Stimulated activated CD8-positive, alpha-beta memory T cell treated with anti-CD3 and anti-CD28 coated beads, Interleukin-15, amount 100 ng/mL, for 1 hour (primary cell): ENCODE measurements at regions not wholly inside any gene's neighbourhood (a gene's known extent, or its start where the extent isn't known, plus 50 kb on each side); places are given as distances from the start of the nearest gene placed in this dataset.
A peak's percentile ranks its signal among the peaks of the same experiment; 100 is the strongest.
"Not testable (repeated sequence)": the region's sequence is repeated elsewhere in the genome, so short reads cannot be mapped to it uniquely, and the experiment has no call there.

Experiments used
- DNase-seq: peaks from one replicate; pipeline ENCODE4 v3.0.0-alpha.2; 2020; ENCODE audit warnings: low read depth

- no peak for DNase-seq
Measured at GRCh38 chr2:7530001-7530400, 612.8 kb downstream of the RNF144A start.

GRCh38 chr2:7539077-7539476 lies 621.9 kb downstream of the RNF144A start:
- no peak for DNase-seq

- no peak for DNase-seq
Measured at GRCh38 chr2:7539760-7540159, 622.5 kb downstream of the RNF144A start.

- DNase-seq, result no peak
Measured at GRCh38 chr2:7552825-7553570, 635.8 kb downstream of the RNF144A start.

GRCh38 chr2:7555260-7555659 lies 638.0 kb downstream of the RNF144A start:
- DNase-seq, result no peak

- DNase-seq, result no peak
Measured at GRCh38 chr2:7557376-7557775, 640.2 kb downstream of the RNF144A start.

GRCh38 chr2:7559791-7560190 lies 642.6 kb downstream of the RNF144A start:
- no peak for DNase-seq

GRCh38 chr2:7566382-7566881 lies 649.2 kb downstream of the RNF144A start:
- DNase-seq, result no peak

GRCh38 chr2:7567116-7567515 lies 649.9 kb downstream of the RNF144A start:
- DNase-seq, result not testable (repeated sequence)

- DNase-seq, result peak; percentile 2
Measured at GRCh38 chr2:7567646-7568045, 650.4 kb downstream of the RNF144A start.

GRCh38 chr2:7570247-7570646 lies 653.0 kb downstream of the RNF144A start:
- DNase-seq, result no peak

GRCh38 chr2:7571701-7572100 lies 654.5 kb downstream of the RNF144A start:
- no peak for DNase-seq

GRCh38 chr2:7572450-7572849 lies 655.2 kb downstream of the RNF144A start:
- no peak for DNase-seq

GRCh38 chr2:7573166-7573825 lies 656.1 kb downstream of the RNF144A start:
- no peak for DNase-seq

- DNase-seq, result no peak
Measured at GRCh38 chr2:7574385-7574784, 657.2 kb downstream of the RNF144A start.

- DNase-seq, result no peak
Measured at GRCh38 chr2:7577769-7578168, 660.6 kb downstream of the RNF144A start.

GRCh38 chr2:7584017-7584416 lies 666.8 kb downstream of the RNF144A start:
- DNase-seq, result no peak

GRCh38 chr2:7586898-7587297 lies 669.7 kb downstream of the RNF144A start:
- no peak for DNase-seq

GRCh38 chr2:7588295-7588694 lies 671.1 kb downstream of the RNF144A start:
- DNase-seq, result no peak

GRCh38 chr2:7592618-7593140 lies 675.5 kb downstream of the RNF144A start:
- no peak for DNase-seq

- no peak for DNase-seq
Measured at GRCh38 chr2:7593360-7593759, 676.1 kb downstream of the RNF144A start.

- DNase-seq, result no peak
Measured at GRCh38 chr2:7594211-7594610, 677.0 kb downstream of the RNF144A start.

GRCh38 chr2:7595206-7595605 lies 678.0 kb downstream of the RNF144A start:
- no peak for DNase-seq
